ENCODE measurements at regions not wholly inside any gene's neighbourhood (a gene's known extent, or its start where the extent isn't known, plus 50 kb on each side); places are given as distances from the start of the nearest gene placed in this dataset.

DNA sequence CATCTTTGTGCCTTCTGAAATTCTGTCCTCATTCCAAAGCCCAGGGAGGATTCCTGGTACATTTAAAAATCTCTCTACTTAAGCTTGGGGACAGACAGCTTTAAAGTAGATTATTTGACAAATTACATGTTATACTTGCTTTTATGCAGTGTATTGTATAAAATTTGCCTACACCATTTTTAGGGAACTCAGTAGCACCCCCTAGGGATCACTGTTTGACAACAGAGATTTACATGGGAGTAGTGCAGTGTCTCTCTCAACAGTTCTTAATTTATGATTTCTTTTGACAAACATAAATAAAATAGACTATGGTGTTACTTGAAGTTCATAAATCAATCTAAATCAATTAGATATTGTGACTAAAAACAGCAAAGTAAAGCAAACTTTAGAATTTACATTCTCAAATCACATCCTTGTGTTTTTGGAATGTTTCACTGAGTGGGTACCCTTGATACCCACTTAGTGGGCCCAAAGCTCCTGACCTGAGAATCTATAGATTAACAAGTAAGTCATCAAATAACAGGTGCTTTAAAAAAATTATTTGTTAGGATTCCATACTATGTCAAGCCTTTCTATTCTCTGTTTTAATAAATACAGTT lies 428.8 kb downstream of the DYNC2H1 start (continued):
- TF ChIP-seq RAD21 (IDR thresholded peaks at IDR 0.05; ENCODE audit: insufficient read depth, low read depth, low read length) = 0 out of 2 replicates have a peak, but pooled peaks have one; percentile 12
- no peak for TF ChIP-seq BACH1 (IDR thresholded peaks at IDR 0.05; ENCODE audit: borderline replicate concordance)
- TF ChIP-seq HDAC2 (IDR thresholded peaks at IDR 0.05) = no peak

DNA sequence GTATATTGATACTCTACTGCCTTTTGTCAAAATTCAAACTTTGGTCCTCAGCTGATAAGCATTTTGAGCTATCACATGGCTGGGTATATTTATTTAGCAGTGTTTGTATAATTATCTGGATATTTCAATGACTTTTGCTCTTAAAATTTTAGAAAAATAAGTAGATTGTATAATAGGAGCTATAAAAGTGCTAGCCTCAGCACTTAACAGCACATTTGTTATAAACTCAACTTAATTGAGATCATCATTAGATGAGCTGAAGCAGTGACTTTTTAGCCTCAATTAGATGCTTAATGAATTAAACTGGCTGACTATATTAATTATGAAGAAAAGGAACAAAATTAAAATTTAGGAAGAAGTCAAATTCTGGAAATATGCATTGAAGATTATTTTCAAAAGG lies 429.9 kb downstream of the DYNC2H1 start:
- BruUV-seq (replicated peaks) = no TSS peak
- in situ Hi-C loops (cut with MboI) (no loop called here), intact Hi-C loops (cut with micrococcal nuclease; ENCODE audit: unreplicated experiment) (no loop called here)
- H4K20me1 ChIP-seq (ENCODE audit: control insufficient read depth, insufficient read depth) = no peaks in the 10 kb centered on the region
- H3K36me3 ChIP-seq (ENCODE audit: control insufficient read depth in 2 of 2, insufficient read depth in 2 of 2, low read length in 1 of 2) = no peaks in the 10 kb centered on the region
- FAIRE-seq (no peak), DNase-seq (ENCODE audit: low read depth, low spot score) (no peak), ATAC-seq (no peak)
- H3K9ac ChIP-seq (ENCODE audit: control insufficient read depth, insufficient read depth, low read length) = no peak overlapping the region
- no peak overlapping the region for H3K4me2 ChIP-seq (ENCODE audit: control insufficient read depth, insufficient read depth)
- ChIA-PET RAD21 (ENCODE audit: unreplicated experiment) (no interaction called here), SMC1A (ENCODE audit: uncharacterized antibody, unreplicated experiment) (no interaction called here), POLR2A (no interaction called here), CTCF (interaction anchor here (1.1 to 2.1 kb wide), 3 partner anchors 9 to 214 kb away, joined by 3 to 6 read pairs (median 4); no protein-coding TSS in a partner anchor)
- H3K4me3 ChIP-seq = no peak overlapping the region
- no peaks in the 10 kb centered on the region; the same call in 2 of the 3 replicates for H3K9me3 ChIP-seq (replicated peaks; ENCODE audit: control insufficient read depth, insufficient read depth, low read length)
- no peaks in the 10 kb centered on the region for H3K27me3 ChIP-seq (replicated peaks in 1 of 2; ENCODE audit: control insufficient read depth in 2 of 2, insufficient read depth in 2 of 2, low read length in 1 of 2)
- TF ChIP-seq NFYA (IDR thresholded peaks at IDR 0.05; ENCODE audit: borderline replicate concordance, low read depth, low read length) (no peak), SUPT20H (IDR thresholded peaks at IDR 0.05; ENCODE audit: borderline replicate concordance, control insufficient read depth, low read depth, low read length) (no peak), POLR2AphosphoS5 (IDR thresholded peaks at IDR 0.05; ENCODE audit: low read length) (no peak), DPF2 (IDR thresholded peaks at IDR 0.05) (no peak), RBBP5 (conservative IDR thresholded peaks at IDR 0.05) (no peak), POLR2A (IDR thresholded peaks at IDR 0.05; ENCODE audit: low read depth, low read length) (no peak), NFXL1 (IDR thresholded peaks at IDR 0.05; ENCODE audit: borderline replicate concordance) (no peak), ASH2L (IDR thresholded peaks at IDR 0.05; ENCODE audit: borderline replicate concordance, low read depth) (no peak)
- TF ChIP-seq, protein P1, sequence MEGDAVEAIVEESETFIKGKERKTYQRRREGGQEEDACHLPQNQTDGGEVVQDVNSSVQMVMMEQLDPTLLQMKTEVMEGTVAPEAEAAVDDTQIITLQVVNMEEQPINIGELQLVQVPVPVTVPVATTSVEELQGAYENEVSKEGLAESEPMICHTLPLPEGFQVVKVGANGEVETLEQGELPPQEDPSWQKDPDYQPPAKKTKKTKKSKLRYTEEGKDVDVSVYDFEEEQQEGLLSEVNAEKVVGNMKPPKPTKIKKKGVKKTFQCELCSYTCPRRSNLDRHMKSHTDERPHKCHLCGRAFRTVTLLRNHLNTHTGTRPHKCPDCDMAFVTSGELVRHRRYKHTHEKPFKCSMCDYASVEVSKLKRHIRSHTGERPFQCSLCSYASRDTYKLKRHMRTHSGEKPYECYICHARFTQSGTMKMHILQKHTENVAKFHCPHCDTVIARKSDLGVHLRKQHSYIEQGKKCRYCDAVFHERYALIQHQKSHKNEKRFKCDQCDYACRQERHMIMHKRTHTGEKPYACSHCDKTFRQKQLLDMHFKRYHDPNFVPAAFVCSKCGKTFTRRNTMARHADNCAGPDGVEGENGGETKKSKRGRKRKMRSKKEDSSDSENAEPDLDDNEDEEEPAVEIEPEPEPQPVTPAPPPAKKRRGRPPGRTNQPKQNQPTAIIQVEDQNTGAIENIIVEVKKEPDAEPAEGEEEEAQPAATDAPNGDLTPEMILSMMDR (IDR thresholded peaks at IDR 0.05 in 2 of 3, conservative IDR thresholded peaks at IDR 0.05 in 1 of 3; ENCODE audit: control insufficient read depth in 2 of 3, extremely low read depth in 1 of 3, insufficient read depth in 1 of 3, low read depth in 3 of 3, low read length in 3 of 3) = no peak
- H3K4me1 ChIP-seq (ENCODE audit: control insufficient read depth, insufficient read depth, low read length) = no peaks in the 10 kb centered on the region
- H3K79me2 ChIP-seq (ENCODE audit: control insufficient read depth, insufficient read depth, low read length) = no peaks in the 10 kb centered on the region
- H3K27ac ChIP-seq (ENCODE audit: control insufficient read depth, insufficient read depth) = no peak overlapping the region
- no peak overlapping the region for H2AFZ ChIP-seq (ENCODE audit: control insufficient read depth, low read depth, low read length)

Data from GM12878 (cell line).